ENCODE measurements at regions not wholly inside any gene's neighbourhood (a gene's known extent, or its start where the extent isn't known, plus 50 kb on each side); places are given as distances from the start of the nearest gene placed in this dataset.

GRCh38 chr1:208542309-208542708 lies 298.1 kb upstream of the PLXNA2 start:
- in situ Hi-C loops (cut with HindIII; ENCODE audit: low sequenced_read_pairs) = no loop called here
- no peak overlapping the region for H3K4me3 ChIP-seq (ENCODE audit: low read depth, low read length)
- TF ChIP-seq CTCF (IDR thresholded peaks at IDR 0.05; ENCODE audit: low read depth, low read length, missing control alignments) = no peak
- DNase-seq (ENCODE audit: low read depth) = no peak

GRCh38 chr1:208544053-208544452 lies 299.9 kb upstream of the PLXNA2 start:
- in situ Hi-C loops (cut with HindIII; ENCODE audit: low sequenced_read_pairs) = no loop called here
- TF ChIP-seq CTCF (IDR thresholded peaks at IDR 0.05; ENCODE audit: low read depth, low read length, missing control alignments) = no peak
- DNase-seq (ENCODE audit: low read depth) = no peak
- H3K4me3 ChIP-seq (ENCODE audit: low read depth, low read length) = no peak overlapping the region

- no peak overlapping the region for H3K4me3 ChIP-seq (ENCODE audit: low read depth, low read length)
- no peak for TF ChIP-seq CTCF (IDR thresholded peaks at IDR 0.05; ENCODE audit: low read depth, low read length, missing control alignments)
- in situ Hi-C loops (cut with HindIII; ENCODE audit: low sequenced_read_pairs) = no loop called here
- DNase-seq (ENCODE audit: low read depth) = no peak
Measured at GRCh38 chr1:208544794-208545193, 300.6 kb upstream of the PLXNA2 start.

GRCh38 chr1:208551024-208551423 lies 306.8 kb upstream of the PLXNA2 start:
- in situ Hi-C loops (cut with HindIII; ENCODE audit: low sequenced_read_pairs) = no loop called here
- no peak for DNase-seq (ENCODE audit: low read depth)
- no peak for TF ChIP-seq CTCF (IDR thresholded peaks at IDR 0.05; ENCODE audit: low read depth, low read length, missing control alignments)
- H3K4me3 ChIP-seq (ENCODE audit: low read depth, low read length) = no peak overlapping the region

- no peak for DNase-seq (ENCODE audit: low read depth)
- H3K4me3 ChIP-seq (ENCODE audit: low read depth, low read length) = no peak overlapping the region
- no peak for TF ChIP-seq CTCF (IDR thresholded peaks at IDR 0.05; ENCODE audit: low read depth, low read length, missing control alignments)
- in situ Hi-C loops (cut with HindIII; ENCODE audit: low sequenced_read_pairs) = no loop called here
Measured at GRCh38 chr1:208551633-208552320, 307.6 kb upstream of the PLXNA2 start.

GRCh38 chr1:208552928-208553327 lies 308.7 kb upstream of the PLXNA2 start:
- in situ Hi-C loops (cut with HindIII; ENCODE audit: low sequenced_read_pairs) = no loop called here
- TF ChIP-seq CTCF (IDR thresholded peaks at IDR 0.05; ENCODE audit: low read depth, low read length, missing control alignments) = no peak
- no peak for DNase-seq (ENCODE audit: low read depth)
- H3K4me3 ChIP-seq (ENCODE audit: low read depth, low read length) = no peak overlapping the region

Data from astrocyte of the cerebellum (primary cell).